ENCODE measurements at regions not wholly inside any gene's neighbourhood (a gene's known extent, or its start where the extent isn't known, plus 50 kb on each side); places are given as distances from the start of the nearest gene placed in this dataset.

- TF ChIP-seq GATA2 (IDR thresholded peaks at IDR 0.05; ENCODE audit: low read depth, low read length): no peak
- TF ChIP-seq GATA3 (IDR thresholded peaks at IDR 0.05; ENCODE audit: low read depth, low read length): no peak
Observed at GRCh38 chr5:97297063-97297703, 114.1 kb upstream of the RIOK2 start.

All from SH-SY5Y (cell line).